CD4-positive, alpha-beta T cell treated with Interleukin-4 for 4 hours (primary cell): ENCODE measurements at regions not wholly inside any gene's neighbourhood (a gene's known extent, or its start where the extent isn't known, plus 50 kb on each side); places are given as distances from the start of the nearest gene placed in this dataset.
"Not testable (repeated sequence)": the region's sequence is repeated elsewhere in the genome, so short reads cannot be mapped to it uniquely, and the experiment has no call there.

Experiments
- DNase-seq: peaks from one replicate; pipeline ENCODE4 v3.0.0-alpha.2; 2020

DNA sequence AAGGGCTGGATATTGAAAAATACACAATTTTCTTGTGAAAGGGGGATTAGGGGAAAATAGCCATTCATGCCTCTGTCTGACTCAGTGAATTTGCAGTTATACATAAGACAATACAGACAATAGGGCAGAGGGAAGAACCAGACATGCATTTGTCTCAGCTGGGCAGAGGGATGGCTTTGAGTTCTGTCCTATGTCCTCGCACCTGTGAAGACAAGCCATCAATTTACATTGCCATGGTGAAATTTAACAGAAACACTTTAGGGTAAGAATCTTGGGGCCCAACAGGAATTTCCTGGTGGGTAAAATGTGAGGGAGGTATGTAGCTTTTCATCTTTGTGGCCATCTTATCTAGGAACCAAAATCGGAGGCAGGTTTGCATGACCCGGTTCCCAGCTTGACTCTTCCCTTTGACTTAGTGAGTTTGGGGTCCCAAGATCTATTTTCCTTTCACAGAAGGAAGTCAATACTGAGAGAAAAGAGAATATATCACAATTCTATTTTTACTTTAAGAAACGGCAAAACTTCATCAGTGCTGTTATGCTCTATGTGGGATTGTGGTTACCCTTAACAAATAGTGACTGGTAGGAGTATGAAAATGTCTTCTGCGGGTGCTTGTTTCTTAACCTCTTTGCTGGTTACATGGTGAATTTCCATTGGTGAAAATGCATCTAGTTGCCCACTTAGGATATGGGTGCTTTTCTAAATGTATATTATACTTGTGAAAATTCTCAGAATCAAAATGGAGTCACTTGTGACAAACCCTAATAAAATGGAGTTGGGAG lies 221.8 kb downstream of the SPP2 start:
- peak; percentile 23 for DNase-seq

DNA sequence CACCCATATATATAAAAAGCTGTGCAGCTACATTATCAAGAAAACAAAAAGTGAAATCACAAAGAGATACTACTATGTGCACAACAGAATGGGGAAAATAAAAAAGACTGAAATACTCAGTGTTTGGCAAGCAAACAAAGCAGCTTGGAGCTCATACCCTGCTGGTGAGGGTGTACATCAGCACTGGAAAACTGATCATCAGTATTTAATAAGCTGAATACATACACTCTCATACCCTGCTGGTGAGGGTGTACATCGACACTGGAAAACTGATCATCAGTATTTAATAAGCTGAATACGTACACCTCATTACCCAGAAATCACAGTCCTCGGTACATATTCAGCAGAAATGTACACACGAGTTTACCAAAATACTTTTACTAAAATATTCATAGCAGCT lies 220.8 kb downstream of the SPP2 start:
- DNase-seq: no peak

DNA sequence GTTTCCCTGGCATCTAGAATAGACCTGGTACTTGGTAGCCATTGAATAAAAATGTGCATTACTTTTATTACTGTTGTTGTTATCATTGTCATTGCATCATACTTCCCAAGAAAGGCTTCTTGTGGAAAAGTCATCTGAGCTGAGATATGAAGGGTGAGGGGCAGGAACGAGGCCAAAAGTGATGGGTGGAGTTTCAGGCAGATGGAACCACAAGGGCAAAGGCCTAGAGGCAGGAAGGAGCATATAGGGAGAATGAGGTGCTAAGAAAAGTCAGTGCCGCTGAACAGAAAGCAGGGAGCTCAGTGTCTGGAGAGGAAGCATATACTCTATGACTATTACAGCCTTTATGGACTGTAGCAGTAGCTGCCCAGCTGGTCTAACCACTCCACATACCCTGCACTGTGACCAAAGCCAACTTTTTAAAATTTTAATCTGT lies 219.3 kb downstream of the SPP2 start:
- DNase-seq: no peak

DNA sequence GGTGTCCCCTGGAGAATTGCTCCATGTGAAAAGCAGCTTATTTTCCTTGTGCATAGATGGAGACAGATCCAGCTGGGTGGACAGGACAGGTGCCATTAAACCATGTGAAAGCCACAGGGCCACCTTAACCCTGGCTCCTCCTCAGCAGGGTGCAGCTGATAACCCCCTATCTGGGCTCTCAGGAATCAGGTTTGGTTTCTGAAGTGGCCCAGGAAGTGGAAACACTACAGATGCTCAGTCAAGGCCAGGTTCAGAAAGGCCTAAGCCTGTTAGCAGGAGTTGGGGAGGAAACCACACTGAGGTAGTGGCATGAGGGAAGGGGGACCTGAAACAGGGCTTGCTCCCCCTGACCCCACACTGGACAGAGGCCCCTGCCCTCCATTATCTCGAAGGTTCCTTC lies 217.0 kb downstream of the SPP2 start:
- no peak for DNase-seq

DNA sequence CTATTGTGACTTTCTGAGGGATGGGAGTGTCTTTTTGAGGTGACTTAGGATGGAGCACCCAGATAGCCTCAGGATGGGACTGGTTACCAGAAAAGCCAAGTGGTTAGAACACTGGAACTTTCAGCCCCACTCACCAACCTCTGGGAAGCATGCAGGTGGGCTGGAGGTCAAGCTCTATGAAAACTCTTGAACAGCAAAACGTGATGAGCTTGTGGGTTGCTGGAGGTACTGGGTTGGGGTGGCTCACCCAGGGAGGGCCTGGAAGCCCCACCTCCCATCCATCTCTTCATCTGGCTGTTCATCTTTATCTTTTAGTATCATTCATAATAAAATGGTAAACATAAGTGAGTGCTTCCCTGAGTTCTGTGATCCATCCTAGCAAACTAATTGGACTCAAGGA lies 216.4 kb downstream of the SPP2 start:
- DNase-seq: no peak

DNA sequence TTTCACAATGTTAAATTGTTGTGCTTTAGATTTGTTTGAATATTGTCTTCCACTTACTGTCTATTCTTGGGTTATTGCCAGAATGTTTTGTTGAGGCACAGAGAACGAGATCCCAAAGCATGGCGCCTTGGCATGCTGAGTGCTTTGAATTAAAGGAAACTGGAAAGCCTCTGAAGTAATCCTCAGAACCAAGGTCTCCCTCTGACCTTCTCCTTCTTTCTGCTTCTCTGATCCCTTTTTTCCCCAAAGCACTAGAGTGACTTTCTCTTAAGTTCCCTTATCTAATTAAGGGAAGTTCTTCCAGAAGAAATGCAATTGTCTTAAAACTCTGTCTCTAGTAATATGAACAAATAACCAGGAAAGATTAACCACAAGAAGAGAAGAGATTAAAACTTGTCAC lies 214.7 kb downstream of the SPP2 start:
- no peak for DNase-seq

DNA sequence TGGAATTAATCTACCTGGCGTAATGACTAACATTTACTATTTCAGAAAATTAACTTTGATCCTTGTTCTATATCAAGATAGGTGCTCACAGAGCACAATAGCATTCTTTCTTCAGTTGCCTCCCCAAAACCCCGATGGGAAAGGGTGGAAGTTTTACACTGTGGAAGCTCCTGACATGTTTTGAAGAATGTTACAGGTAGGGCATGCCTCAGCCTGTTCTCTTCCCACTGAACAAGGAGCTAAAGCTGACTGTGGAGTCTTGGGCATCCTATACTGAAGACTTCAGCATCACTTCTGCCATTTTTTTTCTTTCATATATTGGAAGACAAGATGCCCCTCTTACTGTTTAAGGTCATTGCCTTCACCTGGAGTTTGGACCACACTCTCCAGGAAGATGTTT lies 211.2 kb downstream of the SPP2 start:
- DNase-seq: no peak

DNA sequence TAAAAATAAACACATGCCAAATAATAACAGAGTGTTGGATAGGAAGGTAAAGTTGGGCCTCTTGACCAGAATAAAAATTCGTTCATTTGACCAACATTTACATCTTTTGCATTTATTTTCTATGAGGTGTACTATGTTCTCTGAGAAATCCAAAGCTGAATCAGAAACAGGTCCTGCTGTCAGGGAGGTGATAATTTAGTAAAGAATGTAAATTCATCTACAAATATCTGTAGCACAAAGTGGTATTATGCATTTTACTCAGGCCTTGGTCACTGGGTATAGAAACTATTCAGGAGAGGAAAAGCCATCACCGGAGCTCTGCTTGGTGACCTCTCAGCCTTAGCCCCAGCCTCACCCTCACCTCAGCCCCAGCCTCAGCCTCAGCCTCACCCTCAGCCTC lies 208.9 kb downstream of the SPP2 start:
- no peak for DNase-seq

DNA sequence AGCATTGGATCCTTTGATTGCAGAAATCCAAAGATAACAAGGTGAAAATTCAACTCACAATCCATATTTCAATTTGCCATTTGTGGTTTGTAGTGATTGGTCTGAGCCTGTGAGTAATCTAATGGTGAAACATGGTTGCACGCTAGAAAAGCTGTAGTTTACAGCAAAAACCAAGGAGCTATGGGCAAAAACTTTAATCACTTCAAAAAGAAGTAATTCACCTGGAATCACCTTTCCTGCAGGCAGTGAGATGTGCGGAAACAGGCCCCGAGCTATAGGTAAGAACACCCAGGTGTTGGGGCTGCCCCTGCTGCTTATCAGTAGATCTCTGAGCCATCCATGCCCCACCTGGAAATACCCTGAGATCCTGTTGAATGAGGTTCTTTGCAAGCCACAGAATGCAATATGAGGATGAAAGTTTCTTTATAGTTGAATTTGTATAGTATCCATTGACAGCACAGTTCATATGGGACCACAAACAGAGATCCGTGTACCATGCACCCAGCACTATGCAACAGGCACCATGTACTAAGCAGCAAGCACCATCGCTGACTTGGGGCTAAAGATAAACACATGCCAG lies 208.2 kb downstream of the SPP2 start:
- DNase-seq: no peak

DNA sequence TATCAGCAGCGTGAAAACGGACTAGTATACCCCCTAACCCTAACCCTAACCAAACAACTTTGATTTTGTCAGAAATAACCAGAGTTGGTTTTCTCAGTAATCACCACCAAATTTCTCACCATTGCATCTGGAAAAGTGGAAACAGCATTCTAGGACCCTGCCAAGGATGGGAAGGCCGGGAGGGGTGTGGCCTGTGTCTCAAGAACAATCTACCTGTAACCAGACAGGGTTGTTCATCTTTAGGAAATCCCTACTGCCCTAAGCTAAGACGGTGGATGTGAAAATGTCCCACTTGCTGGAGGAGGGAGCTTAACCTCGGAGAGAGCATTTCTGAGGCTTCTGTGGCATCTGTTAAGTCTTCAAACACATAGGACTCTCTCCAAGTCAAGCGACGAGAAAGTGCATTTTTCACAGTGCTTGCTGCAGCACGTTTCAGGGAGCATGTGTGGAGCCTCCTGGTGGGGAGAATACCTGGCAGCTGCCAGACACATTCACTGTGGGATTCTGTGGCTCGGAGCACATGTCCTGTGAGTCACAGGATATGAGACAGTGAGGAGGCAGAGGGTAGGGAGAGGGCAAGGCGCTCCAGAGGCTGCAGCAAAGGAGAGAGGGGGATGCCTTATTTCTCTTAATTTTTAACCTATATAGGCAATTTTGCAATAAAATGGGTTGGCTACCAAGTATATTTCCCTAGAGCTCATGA lies 207.5 kb downstream of the SPP2 start:
- DNase-seq: peak; percentile 29

DNA sequence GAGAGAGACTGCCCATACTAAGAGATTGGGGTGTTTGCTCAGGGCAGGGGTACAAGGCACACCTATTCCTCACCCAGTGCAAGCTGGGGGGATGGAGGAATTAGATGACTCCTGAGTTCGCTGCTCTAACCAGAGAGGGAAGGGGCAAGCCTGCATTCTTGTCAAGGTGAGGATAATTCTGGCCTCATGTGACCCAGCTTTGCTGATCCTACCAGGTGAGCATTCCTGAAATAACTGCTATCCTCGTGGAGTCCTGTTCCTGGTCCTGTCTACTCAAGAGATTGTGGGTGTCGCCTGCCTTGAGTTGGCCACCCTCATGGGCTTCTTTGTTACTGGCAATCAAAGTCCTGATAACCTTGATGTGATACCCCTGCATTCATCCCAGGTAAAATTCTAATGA lies 206.0 kb downstream of the SPP2 start:
- DNase-seq: no peak

DNA sequence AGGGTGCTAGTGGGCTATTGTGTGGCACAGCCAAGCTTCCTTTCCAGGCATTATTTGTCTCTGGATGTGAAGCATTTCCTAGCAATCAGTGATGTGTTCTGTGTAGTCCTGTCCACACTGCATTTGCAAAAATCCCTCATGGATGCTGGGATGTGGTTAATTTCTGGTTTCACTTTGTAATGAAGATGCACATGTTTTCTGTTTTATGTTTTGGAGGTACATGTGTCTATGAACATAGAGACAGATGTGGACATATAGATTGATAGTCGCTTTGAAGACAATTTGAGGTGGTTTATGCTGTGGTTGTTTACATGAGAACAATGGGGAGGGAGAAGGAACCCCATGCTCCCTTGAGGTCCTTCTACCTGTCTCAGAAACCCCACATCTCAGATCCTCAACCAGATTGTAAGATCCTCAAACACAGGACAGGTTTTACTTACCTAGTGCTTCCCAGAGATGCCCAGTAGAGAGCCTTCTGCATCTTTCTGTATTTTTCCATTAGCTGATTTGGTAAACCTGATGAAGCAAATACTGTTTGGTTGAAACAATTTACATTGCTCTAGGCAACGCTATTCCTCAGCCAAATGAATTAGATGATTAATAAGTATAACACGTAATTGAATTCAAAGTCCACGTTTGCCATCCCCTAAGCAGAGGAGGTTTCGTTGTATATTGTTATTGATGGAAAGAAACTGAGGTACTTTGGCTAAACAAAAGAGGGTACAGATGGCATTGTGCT lies 204.4 kb downstream of the SPP2 start:
- no peak for DNase-seq

DNA sequence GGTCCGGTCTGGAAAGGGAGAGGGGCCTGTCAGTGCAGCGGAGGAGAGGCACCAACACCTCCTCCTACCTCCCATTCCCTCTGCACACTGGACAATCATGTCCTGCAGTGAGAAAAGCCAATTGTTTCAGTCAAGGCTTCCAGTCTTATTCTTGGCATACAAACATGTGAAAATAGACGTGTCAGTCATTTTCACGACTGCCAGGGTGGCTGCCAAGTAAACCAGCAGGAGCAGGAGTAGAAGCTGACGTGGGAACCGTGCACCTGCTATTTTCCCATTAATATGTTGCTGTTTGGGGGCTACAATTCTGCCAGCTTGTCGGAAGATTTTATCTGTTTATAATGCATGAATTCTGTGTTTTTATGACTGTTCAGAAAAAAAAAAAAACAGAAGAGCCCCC lies 202.3 kb downstream of the SPP2 start:
- DNase-seq: no peak

DNA sequence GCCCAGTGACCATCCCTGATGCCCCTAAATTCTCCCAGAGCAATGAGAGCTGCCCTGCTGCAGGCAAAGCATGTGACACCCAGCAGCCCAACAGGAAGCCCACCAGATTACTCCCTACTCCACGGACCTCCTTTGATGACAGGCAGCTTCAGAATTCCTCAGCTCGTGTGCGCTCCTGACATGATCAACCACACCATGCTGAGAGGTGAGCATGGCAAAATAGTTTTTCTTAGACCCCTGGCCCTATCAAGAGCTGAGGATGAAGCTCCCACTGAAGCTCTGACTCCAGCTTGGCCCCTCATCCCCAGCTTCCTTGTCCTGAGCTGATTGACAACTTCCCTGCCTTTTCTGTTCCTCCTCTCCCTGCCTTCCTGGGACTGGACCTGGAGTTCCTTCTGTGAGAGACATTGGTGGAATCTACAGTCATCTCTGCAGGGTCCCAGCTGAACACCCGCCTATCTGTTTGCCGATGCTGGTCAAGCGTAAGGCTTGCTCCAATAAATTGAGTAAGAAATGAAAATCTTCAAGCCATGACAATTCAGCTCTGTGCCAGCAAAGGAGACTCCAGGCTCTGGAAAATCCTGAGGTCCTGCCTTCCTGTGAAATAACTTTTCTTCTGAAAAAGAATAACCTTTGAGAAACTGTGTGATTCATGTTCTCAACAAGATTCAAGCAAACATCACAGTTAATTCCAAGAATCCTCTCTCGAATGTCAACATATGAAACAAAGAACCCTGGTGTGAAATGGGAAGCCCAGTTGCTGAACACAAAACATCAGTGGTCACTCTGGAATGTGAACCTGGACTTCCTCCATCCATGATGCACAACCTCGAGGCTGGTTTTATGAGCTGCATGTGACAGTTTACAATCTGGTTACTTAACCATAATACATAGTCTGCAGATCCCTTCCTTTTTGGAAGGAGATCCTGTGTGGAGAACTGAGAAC lies 201.1 kb downstream of the SPP2 start:
- DNase-seq: no peak

DNA sequence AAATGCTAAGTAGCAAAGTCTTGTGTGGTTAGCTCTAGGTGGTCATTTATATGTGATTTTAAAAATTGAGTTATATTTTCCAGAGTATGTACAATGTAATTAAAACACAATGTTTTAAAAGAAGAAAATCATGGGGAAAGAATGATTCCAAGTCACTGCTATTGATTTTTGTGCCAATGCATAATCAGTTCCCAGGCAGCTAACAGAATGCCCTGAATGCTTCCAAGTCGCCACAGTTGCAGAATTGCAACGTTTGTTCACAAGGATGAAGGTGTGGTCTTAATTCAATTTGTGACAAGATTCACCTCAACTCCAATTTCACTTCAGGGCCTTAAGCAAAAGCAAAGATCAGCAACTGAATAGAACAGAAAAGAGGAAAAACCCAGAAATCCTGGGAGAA lies 200.4 kb downstream of the SPP2 start:
- DNase-seq: no peak

DNA sequence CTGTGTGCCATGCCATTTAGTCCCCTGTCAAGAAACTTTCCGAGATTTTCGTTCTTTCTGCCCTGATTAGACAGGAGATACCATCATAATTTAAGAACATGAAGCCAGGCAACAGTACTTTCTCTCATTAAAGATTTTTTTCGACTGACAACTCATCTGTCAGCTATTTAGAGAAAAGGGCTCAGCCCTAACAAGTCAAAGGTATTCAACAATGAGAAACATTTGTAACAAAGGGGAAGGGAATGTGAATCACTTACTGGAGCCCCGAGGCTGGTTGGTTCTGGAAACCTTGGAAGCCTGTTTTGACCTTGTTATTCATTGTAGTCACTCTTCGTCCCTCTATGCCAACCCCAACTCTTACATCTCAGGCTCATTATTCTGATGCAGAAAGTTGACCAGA lies 199.4 kb downstream of the SPP2 start:
- no peak for DNase-seq

DNA sequence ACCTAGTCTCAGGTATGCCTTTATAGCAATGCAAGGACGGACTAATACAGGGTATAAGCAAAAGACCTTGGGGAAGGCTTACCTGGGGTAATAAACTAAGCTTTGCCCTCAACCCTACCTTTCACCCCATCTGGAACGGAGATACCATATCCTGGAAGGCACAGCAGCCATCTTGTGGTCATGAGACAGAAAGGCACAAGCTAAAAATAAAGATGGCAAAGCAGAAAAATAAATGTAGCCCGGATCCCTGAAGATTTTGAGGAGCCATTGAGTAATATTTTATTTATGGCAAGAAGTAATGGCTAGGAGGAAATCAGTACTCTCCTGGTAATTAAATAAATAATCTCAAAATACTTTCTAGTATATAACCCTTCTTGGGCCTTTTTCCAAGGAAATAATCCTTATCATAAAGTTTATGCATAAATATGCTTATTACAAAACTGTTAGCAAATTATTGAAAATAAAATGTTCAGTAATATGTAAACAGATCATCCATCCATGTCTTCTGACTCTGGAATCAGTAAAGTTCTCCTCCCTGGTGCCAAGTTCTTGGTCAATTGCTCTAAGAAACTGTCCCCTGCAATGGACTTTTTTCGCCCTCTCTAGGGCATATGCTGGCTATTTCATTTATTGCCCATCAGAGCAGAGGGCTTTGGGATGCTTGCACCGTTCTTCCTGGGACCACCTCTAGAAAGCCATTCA lies 198.7 kb downstream of the SPP2 start:
- DNase-seq: no peak

DNA sequence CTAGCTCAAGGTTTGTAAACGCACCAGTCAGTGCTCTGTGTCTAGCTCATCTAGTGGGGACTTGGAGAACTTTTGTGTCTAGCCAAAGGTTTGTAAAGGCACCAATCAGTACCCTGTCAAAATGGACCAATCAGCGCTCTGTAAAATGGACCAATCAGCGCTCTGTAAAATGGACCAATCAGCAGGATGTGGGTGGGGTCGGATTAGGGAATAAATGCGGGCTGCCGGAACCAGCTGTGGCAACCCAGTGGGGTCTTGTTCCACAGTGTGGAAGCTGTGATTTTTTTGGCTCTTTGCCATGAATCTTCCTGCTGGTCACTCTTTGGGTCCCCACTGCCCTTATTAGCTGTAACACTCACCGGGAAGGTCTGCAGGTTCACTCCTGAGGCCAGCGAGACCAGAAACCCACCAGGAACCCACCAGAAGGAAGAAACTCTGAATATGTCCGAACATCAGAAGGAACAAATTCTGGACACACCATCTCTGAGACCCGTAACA lies 197.8 kb downstream of the SPP2 start:
- not testable (repeated sequence) for DNase-seq

DNA sequence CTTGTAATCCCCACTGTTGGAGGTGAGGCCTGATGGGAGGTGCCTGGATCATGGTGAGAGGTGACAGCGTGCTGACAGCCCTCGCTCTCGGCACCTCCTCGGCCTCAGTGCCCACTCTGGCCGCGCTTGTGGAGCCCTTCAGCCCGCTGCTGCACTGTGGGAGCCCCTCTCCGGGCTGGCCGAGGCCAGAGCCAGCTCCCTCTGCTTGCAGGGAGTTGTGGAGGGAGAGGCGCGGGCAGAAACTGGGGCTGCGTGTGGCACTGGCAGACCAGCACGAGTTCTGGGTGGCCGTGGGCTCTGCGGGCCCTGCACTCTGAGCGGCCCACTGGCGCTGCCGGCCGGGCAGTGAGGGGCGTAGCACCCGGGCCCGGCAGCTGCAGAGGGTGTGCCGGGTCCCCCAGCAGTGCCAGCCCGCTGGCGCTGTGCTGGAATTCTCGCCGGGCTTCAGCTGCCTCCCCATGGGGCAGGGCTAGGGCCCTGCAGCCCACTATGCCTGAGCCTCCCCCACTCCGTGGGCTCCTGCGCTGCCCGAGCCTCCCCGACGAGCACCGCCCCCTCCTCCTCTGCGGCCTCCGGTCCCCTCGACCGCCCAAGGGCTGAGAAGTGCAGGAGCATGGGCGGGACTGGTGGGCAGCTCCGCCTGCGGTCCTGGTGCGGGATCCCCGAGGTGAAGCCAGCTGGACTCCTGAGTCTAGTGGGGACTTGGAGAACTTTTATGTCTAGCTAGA lies 197.1 kb downstream of the SPP2 start:
- no peak for DNase-seq

DNA sequence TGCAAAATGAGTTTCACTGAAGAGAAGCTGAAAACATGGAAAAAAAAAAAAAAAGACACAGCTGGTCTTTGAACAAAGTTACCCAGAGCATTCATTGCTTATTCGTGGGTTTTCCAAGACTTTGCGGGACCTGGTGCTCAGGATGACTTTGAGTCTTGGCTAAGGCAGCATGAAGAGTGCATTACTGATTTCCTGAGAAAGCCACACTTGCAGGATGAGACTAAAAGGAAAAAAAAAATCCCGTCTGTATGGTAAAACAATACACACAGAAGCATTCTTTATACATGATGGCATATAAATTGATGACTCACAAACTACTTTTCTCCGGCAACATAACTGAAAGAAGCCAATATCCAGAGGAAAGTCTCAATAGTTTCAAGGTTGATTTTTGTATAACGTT lies 195.4 kb downstream of the SPP2 start:
- DNase-seq: no peak
